HG03565 (cell line): ENCODE measurements at regions not wholly inside any gene's neighbourhood (a gene's known extent, or its start where the extent isn't known, plus 50 kb on each side); places are given as distances from the start of the nearest gene placed in this dataset.
"Not testable (repeated sequence)": the region's sequence is repeated elsewhere in the genome, so short reads cannot be mapped to it uniquely, and the experiment has no call there.

Source experiments
- ATAC-seq: cut with Tn5 transposase; IDR thresholded peaks from one replicate; pipeline ENCODE4 v1.9.1; 2021; ENCODE audit warnings: mild to moderate bottlenecking, moderate library complexity; ENCODE audit not compliant: unreplicated experiment

- no peak for ATAC-seq
Observed at GRCh38 chr2:188645986-188646385, 328.2 kb upstream of the COL3A1 start.

GRCh38 chr2:188647430-188648070, 326.6 kb upstream of the COL3A1 start:
- ATAC-seq = no peak

- no peak for ATAC-seq
Observed at GRCh38 chr2:188659656-188660406, 314.3 kb upstream of the COL3A1 start.

- ATAC-seq = no peak
Observed at GRCh38 chr2:188663301-188663700, 310.9 kb upstream of the COL3A1 start.

- ATAC-seq = no peak
Observed at GRCh38 chr2:188664416-188664815, 309.8 kb upstream of the COL3A1 start.

- no peak for ATAC-seq
Observed at GRCh38 chr2:188664951-188665595, 309.1 kb upstream of the COL3A1 start.

- no peak for ATAC-seq
Observed at GRCh38 chr2:188665727-188666304, 308.4 kb upstream of the COL3A1 start.

- ATAC-seq = no peak
Observed at GRCh38 chr2:188666503-188666902, 307.7 kb upstream of the COL3A1 start.

- no peak for ATAC-seq
Observed at GRCh38 chr2:188668017-188668680, 306.0 kb upstream of the COL3A1 start.

GRCh38 chr2:188675391-188676009, 298.7 kb upstream of the COL3A1 start:
- ATAC-seq = no peak

GRCh38 chr2:188676010-188676400, 298.2 kb upstream of the COL3A1 start:
- ATAC-seq = no peak

GRCh38 chr2:188677142-188677541, 297.0 kb upstream of the COL3A1 start:
- ATAC-seq = no peak

GRCh38 chr2:188678882-188679281, 295.3 kb upstream of the COL3A1 start:
- no peak for ATAC-seq

- no peak for ATAC-seq
Observed at GRCh38 chr2:188682838-188683237, 291.3 kb upstream of the COL3A1 start.

- ATAC-seq = no peak
Observed at GRCh38 chr2:188684795-188685194, 289.4 kb upstream of the COL3A1 start.

GRCh38 chr2:188693111-188693510, 281.1 kb upstream of the COL3A1 start:
- ATAC-seq = no peak

GRCh38 chr2:188693771-188694170, 280.4 kb upstream of the COL3A1 start:
- no peak for ATAC-seq

- no peak for ATAC-seq
Observed at GRCh38 chr2:188695953-188696352, 278.2 kb upstream of the COL3A1 start.

- not testable (repeated sequence) for ATAC-seq
Observed at GRCh38 chr2:188698151-188698550, 276.0 kb upstream of the COL3A1 start.

GRCh38 chr2:188701836-188702235, 272.3 kb upstream of the COL3A1 start:
- ATAC-seq = peak; percentile 53

- no peak for ATAC-seq
Observed at GRCh38 chr2:188705191-188705590, 269.0 kb upstream of the COL3A1 start.
